Activated CD4-positive, alpha-beta T cell treated with anti-CD3 and anti-CD28 coated beads, Interleukin-10, Interleukin-2, amounts not matched to agents 100 ng/mL and 50 ng/mL, durations not matched to agents 16 hours and 8 hours (primary cell): ENCODE measurements at regions not wholly inside any gene's neighbourhood (a gene's known extent, or its start where the extent isn't known, plus 50 kb on each side); places are given as distances from the start of the nearest gene placed in this dataset.
A peak's percentile ranks its signal among the peaks of the same experiment; 100 is the strongest.

Source experiments
- DNase-seq: peaks from one replicate; pipeline ENCODE4 v3.0.0-alpha.2; 2020

DNA sequence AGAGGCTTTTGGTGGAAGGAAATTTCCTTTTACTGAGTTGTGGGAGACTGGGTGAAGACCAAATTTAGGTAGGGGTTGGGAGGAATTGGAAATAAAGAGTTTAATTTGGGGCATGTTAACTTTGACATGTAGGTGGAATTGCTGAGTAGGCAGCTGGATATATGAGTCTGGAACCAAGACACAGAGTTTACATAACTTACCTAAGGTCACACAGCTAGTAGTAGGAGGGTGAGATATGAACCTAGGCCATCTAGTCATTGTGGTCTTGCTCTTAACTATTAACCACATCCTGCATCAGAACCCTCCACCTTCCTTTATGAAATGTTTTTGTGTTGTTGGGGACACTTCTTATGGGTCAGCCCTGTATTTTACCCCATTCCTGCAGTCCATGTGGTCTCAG lies 113.1 kb downstream of the ICOS start:
- DNase-seq, result peak; percentile 39

DNA sequence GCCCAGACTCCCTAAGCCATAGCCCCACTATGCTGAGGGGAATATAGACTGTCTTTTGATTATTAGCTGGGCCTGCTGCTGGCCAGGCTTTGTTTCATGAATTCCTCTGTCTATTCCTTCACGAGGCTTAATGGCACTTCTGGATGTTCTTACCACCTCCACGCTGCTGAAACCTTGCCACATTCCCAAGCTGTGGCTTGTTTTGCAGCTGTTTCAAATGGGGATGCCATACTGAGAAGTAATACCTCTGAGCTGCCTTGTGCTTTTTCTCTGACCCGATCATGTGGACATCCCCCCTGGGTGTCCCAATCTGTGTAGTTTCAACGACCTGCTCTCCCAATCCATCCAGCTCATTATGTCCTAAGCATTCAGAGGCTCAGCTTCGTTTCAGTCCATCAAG lies 114.1 kb downstream of the ICOS start:
- no peak for DNase-seq

DNA sequence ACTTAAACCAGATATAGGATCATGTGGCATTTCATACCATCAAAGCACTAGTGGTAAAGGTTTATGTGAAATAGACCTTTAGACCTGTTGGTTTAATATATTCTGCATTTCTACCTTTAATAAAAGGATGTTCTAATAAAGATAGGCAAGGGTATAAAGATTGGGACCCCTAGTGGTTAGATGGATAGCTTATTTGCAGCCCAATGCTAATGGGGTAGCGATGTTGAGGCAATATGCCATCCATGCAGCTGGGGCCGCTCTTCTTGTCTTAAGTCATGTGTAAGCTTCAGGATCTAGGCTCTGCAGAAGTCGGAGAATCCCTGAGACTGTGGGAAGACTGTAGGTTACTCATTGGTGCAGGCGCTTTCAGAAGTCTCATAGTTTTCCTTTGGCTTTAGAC lies 114.9 kb downstream of the ICOS start:
- DNase-seq, result no peak

DNA sequence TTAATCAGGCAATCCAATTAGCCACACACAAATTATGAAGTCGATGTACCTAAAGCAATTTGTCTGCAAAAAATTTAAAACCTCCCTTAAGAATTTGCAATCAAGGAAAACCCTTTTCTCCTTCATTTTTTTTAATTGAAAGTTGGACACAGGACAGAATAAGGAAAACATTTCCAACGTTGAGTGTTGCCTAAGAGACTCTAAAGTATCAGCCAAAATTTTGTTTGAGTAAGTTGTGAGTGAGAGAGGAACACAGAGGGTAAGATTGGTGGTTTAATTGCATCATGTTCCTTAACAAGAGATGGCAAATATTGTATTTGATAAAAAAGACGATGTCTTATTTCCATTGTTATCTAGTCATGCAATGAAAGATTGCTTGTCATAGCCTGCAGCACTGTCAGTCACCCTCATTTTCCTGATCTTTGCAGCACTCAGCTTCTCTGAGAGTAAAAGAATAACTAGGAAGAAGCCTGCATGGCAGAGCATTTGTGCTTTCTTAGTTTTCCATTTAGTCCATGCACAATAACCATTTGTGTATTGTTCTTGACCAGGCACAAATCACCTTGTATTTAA lies 115.5 kb downstream of the ICOS start:
- DNase-seq, result no peak

DNA sequence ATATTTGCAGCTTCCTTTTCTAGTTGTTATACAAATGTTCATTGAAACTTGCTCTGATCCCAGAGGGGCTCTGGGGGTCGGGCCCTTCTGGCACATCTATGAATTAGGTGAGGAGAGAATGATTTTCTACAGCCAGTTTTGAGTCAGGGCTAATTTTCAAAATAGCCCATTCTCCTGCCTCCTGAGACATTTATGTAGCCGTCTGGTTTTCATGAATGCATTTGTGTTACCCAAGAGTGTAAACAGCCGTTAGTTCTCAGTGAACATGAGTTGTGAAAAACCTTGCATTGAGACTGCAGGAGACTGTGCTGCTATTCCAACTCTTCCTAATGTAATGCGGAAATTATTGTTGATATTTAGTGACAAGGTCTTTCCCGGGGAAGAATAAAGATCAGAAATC lies 122.5 kb downstream of the ICOS start:
- DNase-seq, result no peak

DNA sequence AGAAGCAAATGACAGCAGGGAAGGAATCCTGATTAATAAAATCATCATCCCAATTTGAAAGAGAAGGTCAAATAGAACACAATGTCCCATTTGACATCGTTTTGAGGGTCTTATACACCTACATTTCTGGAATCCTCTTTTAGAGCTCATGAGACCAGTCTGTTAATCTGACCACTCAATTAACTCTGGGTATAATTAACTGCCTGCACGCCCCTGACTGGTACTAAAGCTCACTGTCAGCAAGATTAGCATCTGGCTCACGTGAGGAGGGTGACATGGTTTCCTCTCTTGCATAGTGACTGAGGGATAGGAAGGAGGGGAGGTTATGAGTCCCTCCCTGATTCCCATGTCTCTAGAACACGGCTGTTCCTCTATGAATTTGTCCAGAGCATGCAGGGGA lies 124.3 kb downstream of the ICOS start:
- DNase-seq, result no peak

DNA sequence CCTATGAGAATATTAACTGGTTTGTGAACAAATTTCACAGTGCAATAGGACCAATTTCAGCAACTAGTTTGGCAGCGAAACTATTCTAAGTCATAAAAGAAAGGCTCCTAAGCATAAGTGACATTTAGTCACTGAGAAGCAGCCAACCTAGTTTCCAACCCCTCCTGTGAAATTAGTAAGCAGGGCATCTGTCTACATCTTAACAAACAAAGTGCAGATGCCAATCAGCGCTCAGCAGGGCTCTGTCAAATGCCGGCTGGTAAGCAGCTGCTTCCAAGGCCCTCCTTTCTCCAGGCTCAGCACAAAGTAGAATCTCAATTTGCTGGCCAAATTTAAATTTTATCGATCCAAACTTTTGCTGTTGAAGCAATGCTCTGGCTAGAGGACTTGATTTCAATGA lies 124.7 kb downstream of the ICOS start:
- DNase-seq, result no peak

DNA sequence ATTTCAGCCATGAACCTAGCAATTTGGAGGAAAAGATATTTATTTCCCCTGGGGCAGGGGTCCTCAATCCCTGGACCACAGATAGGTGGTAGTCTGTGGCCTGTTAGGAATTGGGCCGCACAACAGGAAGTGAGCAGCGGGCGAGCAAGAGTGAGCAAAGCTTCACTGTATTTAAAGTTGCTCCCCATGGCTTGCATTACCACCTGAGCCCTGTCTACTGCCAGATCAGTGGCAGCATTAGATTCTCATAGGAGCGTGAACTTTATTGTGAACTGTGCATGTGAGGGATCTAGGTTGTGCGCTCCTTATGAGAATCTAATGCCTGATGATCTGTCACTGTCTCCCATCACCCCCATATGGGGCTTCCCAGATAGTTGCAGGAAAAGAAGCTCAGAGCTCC lies 127.6 kb downstream of the ICOS start:
- no peak for DNase-seq

DNA sequence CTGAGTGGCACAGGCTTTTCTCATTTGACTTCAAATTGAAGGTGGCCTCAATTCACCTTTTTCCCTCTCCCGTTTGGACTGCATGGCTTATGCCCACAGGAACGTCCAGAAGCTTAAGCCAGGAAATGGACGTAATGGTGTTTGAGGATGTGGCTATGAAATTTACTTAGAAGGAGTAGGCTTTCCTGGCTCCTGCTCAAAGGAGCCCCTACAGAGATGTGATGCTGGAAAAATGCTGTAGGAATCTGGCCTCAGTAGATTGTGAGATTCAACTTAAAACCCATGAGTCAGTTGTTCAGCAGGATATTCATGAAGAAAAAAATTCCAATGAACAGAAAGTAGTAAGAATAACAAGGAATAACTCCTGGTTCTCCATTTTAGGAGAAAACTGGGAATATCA lies 129.0 kb downstream of the ICOS start:
- no peak for DNase-seq

DNA sequence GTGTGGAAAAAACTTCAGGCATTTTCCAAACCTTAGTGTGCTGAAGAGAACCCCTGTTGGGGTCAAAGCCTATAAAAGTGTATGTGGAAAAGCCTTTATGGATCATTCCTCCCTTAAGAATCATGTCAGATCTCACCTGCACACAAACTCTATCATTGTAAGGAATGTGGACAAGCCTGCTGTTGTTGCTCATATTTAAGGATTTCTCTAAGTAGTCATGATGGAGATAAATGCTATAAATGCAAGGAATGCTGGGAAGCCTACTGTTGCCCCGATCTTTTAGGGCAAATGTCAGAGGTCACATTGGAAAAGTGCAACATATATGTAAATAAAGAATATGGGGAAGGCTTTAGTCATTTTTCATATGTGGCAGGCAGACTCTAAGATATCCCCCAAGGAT lies 129.5 kb downstream of the ICOS start:
- no peak for DNase-seq

DNA sequence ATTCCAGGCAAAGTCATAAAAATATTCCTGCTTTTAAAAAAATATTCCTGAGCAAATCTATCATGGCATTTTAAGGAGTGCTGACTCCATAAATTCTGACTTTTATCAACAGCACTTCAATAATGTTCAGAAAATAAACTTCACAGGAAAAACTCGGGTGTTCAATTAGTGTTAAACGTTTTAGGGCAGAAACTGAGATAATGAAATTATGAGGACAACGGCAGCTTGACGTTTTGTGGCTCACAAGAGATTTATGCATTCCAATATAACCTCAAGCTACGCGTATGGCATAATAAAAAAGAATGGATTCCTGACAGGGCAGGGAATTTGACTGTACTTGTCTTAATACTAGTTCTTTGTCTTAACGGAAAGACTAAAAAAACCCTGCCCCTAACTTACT lies 133.2 kb downstream of the ICOS start:
- DNase-seq, result no peak

DNA sequence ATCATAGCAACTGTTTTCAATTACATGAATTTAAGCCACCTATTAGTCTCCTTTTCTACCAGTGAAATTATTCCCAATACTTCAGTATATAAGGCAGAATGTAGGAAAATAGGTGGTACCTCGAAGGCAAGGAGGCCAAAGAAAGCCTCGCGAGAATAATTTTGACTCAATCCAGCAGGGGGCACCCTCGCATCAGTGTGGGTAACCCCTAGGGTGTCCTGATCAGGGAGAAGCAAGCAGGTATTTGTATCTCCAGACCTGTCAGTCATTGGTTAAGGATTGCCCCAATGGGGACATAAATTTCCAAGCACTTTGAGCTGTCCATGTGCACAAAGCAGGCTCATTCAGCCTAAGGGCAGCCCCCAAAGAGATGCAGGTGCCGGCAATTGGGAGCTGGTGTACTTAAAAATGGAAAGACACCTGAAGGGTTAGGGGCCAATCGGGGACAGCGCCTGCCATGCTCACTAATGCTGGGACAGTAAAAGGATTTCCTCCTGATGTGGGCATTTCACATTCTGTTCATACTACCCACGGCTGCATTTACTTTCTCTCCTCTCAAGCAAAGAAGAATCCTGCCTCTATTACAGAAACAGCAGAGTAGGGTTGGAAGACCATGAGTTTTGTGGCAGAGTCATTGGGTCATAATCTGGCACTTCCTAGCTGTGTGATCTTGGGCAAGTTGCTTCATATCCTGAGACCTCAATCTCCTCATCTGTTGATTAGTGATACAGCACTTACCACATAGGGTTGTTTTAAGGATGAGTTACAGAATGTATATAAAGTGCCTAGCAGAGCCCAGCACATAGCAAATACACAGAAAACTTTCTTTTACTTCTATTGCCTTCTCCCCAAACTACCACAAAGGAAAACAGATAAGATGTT lies 136.1 kb downstream of the ICOS start:
- DNase-seq, result peak; percentile 82

DNA sequence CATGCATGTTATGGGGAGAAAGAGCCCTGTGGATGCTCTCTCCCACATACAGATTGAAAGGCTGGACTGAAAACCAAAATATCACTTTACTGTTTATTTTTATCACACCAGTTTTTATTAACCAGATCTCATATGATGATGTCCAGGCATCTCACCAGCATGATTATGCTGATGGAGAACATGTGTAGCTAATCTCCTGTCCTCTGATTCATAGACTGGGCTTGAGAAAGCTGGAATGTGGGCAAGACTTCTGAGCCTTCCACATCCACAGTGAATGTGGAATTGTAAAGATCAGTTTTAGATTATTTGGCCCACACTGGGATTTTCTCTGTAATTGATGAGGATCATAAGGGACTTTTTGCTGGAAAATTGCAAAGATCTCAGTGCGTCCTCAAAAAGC lies 137.9 kb downstream of the ICOS start:
- no peak for DNase-seq

DNA sequence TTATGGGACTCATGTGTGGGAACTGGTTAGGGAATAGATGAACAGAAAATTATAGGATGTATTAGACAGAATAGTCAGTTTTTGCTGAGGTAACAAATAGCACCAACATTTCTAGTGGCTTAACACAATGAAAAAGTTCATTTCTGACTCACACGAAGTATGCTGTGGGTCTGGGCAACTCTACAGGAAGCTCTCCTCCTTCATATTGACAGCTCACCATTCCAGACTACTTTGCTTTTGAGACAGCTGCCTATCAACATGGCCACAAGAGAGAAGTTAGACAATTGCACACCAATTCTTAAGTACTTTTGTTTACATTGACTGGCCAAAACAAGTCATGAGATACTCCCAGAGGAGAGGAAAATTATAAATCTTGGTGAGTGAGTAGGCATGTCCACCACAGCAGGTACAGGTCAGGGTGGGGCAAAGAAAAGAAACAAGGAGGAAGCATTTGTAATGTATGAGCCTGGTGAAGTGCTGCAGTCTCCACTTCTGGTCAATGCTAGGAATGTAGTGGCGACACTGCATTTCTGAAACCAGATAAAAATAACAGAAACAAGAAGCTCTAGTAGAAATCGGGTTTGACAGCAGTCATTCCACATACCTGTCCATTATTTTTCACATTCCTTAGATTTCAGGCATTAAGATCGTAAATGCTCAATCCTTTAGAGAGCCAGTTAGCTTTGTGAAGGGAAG lies 141.6 kb downstream of the ICOS start:
- no peak for DNase-seq

DNA sequence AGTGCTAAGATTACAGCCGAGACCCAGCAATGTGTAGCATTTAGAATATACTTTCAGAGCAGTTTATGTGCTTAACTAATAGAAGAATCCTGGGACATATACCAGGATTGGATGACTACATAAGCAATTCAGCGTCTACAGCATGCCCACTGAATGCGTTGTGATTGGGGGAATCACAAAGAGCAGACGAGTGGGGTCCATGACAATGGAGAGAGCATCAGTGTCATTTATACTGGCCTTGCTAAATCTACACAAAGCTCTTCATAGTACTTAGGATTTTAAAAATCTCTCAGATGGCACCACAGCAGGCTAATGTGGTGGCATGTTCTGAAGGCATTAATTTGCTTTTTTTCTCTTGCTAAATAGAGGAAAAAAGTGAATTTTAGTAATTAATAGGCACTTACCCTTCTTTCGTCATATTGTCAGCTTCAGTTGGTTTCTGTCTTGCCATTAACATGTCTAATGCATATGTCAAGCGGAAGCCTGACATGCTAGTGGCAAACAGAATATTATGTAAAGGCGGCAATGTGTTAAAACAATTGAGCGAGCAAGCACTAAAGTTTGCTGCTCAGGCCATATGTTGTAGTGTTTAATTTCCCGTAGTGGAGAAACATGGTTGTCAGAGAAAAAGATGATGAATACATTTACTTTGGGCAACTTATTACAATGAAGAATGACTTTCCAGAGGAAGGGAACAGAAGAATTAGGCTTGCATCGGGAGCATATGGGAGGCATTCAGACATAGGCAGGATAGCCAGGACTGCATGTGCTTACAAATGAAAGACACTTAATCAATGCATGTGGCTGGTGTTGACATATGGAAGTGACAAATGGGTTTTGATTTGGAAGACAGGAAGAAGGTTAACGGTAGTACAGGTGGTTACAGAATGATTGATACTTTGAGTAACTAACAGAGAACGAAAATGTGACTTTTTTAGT lies 145.2 kb downstream of the ICOS start:
- no peak for DNase-seq

DNA sequence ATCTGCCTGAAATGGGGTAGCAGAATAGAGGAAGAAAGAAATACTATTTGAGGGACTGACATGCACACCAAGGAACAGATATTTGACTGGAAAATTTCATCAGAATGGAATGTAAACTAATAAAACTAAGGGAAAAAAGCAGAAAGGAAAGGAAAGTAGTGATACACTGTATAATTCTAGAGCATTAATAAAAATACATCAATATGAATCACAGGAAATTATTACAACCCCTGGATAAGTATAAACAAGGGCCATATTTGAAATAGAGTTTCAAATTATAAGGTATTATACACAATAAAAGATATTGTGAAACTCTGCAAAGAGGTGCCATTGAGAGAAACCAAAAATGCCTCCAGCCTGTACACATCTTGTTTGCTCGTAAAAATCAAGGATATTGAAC lies 149.6 kb downstream of the ICOS start:
- no peak for DNase-seq

DNA sequence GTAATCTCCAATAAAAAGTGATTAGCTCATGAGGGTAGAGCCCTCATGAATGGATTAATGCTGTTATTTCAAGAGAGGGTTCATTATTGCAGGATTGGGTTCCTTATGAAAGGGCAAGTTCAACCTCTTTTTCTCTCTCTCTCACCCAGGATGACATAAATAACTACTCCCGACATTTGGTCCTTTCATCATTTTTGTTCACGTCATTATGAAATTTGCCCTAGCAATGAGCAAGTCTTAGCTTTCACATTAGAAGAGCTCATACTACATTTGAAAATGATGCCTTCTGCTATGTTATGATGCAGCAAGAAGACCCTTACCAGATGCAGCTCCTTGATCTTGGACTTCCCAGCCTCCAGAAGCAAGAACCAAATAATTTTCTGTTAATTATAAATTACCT lies 152.5 kb downstream of the ICOS start:
- no peak for DNase-seq

DNA sequence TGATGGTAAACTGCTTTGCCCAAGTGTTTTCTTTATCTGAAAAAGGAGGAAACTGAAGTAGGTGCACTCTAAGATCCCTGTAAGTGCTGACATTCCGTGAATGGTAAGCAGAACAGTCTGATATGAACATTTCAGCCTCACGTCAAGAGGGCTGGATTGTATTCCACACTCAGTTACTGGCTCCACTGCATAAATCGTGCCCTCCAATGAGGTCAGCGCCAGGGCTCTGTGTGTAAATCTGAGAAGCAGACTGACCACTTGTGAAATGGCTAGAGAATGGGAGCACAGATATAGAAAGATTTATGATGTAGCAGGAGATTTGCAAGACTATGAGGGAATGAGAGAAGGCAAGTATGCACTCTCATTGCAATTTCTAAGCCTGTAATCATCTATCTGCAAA lies 153.0 kb downstream of the ICOS start:
- DNase-seq, result no peak

DNA sequence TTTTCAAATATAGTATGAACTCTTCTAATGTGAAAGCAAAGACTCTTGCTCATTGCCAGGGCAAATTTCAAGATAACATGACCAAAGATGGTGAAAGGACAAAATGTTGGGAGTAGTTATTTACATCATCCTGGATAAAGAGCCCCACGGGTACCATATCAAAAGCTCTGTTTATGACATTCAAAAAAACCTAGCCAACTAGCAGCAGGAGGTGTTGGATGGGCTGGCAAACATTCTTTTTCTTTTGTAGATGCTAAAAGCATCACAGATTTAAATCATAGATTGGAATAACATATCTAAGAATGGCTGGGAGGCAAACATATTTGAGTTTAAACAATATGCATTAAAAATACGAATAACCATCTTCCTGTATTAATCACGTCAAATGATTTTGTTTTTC lies 153.5 kb downstream of the ICOS start:
- DNase-seq, result no peak

DNA sequence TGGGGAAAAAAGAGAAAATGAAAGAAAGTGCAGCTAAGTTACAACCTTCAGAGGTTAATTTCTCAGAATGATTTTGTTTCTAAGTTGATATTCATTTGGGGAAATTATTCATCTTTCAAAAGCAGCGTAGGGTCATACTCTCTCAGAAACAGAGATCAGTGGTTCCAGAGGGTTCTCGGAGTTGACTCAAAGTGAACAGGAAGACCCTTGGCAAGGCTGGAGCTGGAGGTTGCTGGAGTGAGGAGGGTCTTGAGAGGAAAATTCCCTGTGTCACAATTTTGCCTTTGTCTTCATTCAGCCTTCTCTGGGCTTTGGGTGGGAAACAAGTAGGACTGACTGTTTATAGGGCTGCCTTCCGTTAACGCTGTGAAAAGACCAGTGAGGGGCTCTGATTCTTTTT lies 168.2 kb downstream of the ICOS start:
- peak; percentile 79 for DNase-seq

DNA sequence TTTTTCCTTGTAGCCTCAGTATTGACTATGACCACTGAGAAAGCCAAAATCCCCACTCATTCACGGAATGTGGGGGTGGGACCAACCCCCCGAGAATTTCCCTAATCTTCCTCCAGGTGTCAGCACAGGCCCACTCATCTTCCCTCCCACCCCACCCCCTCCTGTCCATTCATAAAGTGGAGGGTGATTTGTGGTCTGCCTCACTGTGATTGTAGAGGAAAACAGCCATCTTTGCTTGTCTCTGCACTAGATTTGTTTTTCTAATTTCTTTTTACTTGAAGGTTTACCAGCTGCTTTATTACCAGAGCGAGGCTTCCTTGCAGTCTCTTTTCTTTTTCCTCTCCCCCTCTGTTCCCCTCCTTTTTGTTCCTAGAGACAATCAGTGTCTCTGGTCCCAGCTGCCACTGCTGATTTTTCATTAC lies 171.8 kb downstream of the ICOS start:
- DNase-seq, result peak; percentile 82

DNA sequence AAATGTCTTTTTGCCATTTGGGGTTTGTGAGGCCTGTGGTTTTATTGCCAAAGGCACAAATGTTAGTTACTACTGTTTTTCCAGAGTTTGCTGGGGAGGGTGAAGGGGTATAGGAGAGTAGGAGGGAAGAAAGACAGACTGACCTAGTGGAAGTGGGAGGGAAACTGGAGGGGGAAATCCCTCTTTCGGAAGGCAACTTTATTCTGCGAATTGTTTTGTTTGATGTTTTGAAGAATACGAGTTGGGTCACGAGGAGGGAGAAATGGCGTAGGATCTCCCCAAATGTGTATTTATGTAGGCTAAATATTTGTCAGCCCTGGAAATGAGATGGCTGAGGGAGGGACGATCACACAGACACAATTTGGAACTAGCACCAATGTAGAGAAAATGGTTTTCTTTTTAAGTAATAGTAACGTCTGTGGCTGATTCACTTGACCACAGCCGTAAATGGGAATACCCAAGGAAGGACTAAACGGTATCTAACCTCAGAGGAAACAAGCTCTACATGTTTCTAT lies 172.3 kb downstream of the ICOS start:
- peak; percentile 88 for DNase-seq

DNA sequence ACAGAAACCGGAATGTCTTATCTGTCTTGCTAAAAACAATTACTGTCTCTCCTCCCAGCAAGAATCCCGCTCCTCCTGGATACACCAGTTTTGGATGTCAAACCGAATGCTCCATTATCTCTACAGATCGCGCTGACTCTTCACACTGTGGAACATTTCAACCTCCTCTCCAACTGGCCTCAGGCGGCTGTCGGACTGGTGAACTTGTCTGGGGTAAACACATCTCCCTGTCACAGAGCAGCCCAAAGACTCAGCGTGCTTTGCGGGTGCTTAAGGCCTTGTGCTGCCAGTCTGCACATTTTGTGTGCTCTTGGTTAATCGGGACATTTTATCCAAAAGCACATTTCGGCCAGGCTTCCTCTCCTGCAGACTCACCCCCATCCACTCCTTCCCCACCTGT lies 173.1 kb downstream of the ICOS start:
- DNase-seq, result peak; percentile 45
